NB4 (cell line): ENCODE measurements at regions not wholly inside any gene's neighbourhood (a gene's known extent, or its start where the extent isn't known, plus 50 kb on each side); places are given as distances from the start of the nearest gene placed in this dataset.

ENCODE experiments used
- MYC ChIP-seq: IDR thresholded peaks from 2 replicates; pipeline ENCODE4 v1.6.1; 2011; ENCODE audit warnings: low read depth, low read length
- POLR2A ChIP-seq: IDR thresholded peaks from 2 replicates; pipeline ENCODE4 v1.6.1; 2011; ENCODE audit warnings: mild to moderate bottlenecking; ENCODE audit not compliant: insufficient read length; ENCODE audit errors: extremely low read depth
- TF ChIP-seq, protein P1 (sequence below): IDR thresholded peaks from one replicate; pipeline ENCODE4 v1.5.1; 2012; ENCODE audit warnings: low read depth, low read length
- TF ChIP-seq, protein P2 (sequence below): IDR thresholded peaks from 2 replicates; pipeline ENCODE4 v1.6.1; 2011; ENCODE audit warnings: low read depth, low read length

- no peak for TF ChIP-seq POLR2A
- TF ChIP-seq, protein P1, sequence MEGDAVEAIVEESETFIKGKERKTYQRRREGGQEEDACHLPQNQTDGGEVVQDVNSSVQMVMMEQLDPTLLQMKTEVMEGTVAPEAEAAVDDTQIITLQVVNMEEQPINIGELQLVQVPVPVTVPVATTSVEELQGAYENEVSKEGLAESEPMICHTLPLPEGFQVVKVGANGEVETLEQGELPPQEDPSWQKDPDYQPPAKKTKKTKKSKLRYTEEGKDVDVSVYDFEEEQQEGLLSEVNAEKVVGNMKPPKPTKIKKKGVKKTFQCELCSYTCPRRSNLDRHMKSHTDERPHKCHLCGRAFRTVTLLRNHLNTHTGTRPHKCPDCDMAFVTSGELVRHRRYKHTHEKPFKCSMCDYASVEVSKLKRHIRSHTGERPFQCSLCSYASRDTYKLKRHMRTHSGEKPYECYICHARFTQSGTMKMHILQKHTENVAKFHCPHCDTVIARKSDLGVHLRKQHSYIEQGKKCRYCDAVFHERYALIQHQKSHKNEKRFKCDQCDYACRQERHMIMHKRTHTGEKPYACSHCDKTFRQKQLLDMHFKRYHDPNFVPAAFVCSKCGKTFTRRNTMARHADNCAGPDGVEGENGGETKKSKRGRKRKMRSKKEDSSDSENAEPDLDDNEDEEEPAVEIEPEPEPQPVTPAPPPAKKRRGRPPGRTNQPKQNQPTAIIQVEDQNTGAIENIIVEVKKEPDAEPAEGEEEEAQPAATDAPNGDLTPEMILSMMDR, result no peak
- TF ChIP-seq, protein P2, sequence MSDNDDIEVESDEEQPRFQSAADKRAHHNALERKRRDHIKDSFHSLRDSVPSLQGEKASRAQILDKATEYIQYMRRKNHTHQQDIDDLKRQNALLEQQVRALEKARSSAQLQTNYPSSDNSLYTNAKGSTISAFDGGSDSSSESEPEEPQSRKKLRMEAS, result no peak
- TF ChIP-seq MYC, result no peak
Measured at GRCh38 chr2:147428120-147428747, 416.6 kb upstream of the ACVR2A start.
